Loucy (cell line): ENCODE measurements at regions not wholly inside any gene's neighbourhood (a gene's known extent, or its start where the extent isn't known, plus 50 kb on each side); places are given as distances from the start of the nearest gene placed in this dataset.

ENCODE experiments used
- H2AFZ ChIP-seq: fragments of 200-600 bp; sonication (generic); 2 replicates; pipeline ENCODE4 v1.6.0; 2016; ENCODE audit warnings: antibody characterized with exemption, mild to moderate bottlenecking, low read length, moderate library complexity
- H3F3A ChIP-seq: fragments of 200-600 bp; 2 replicates; pipeline ENCODE4 v1.6.0; 2016; ENCODE audit warnings: antibody characterized with exemption, low read depth, mild to moderate bottlenecking
- H3K27me3 ChIP-seq: fragments of 200-600 bp; sonication (generic); 2 replicates; pipeline ENCODE4 v1.6.1; 2014; ENCODE audit warnings: low read length, mild to moderate bottlenecking; ENCODE audit not compliant: insufficient read depth, poor library complexity, severe bottlenecking
- H3K36me3 ChIP-seq: fragments of 200-600 bp; sonication (generic); 2 replicates; pipeline ENCODE4 v1.6.1; 2016; ENCODE audit warnings: low read length; ENCODE audit not compliant: insufficient read depth
- H3K4me1 ChIP-seq: fragments of 200-600 bp; sonication (generic); 2 replicates; pipeline ENCODE4 v1.5.1; 2014; ENCODE audit warnings: low read length, mild to moderate bottlenecking; ENCODE audit not compliant: insufficient read depth, poor library complexity, severe bottlenecking
- H3K4me2 ChIP-seq: fragments of 200-600 bp; sonication (generic); 2 replicates; pipeline ENCODE4 v1.6.0; 2014; ENCODE audit warnings: antibody characterized with exemption, low read length, low read depth, mild to moderate bottlenecking; ENCODE audit not compliant: poor library complexity, severe bottlenecking
- H3K4me3 ChIP-seq: fragments of 200-600 bp; sonication (generic); 2 replicates; pipeline ENCODE4 v1.5.1; 2014; ENCODE audit warnings: low read length, mild to moderate bottlenecking, mixed read lengths; ENCODE audit not compliant: poor library complexity, severe bottlenecking
- H3K79me2 ChIP-seq: fragments of 200-600 bp; sonication (generic); 2 replicates; pipeline ENCODE4 v1.6.1; 2014; ENCODE audit warnings: low read length; ENCODE audit not compliant: insufficient read depth
- H3K9ac ChIP-seq: fragments of 200-600 bp; sonication (generic); 2 replicates; pipeline ENCODE4 v1.6.0; 2014; ENCODE audit warnings: mild to moderate bottlenecking, low read depth, low read length, moderate library complexity; ENCODE audit not compliant: poor library complexity, severe bottlenecking
- H3K9me2 ChIP-seq: fragments of 200-600 bp; sonication (generic); replicated peaks from 2 replicates; pipeline ENCODE4 v1.6.1; 2016; ENCODE audit warnings: low read depth, low read length, mixed read lengths
- H3K9me3 ChIP-seq: fragments of 200-600 bp; sonication (generic); 2 replicates; pipeline ENCODE4 v1.6.1; 2014; ENCODE audit warnings: mild to moderate bottlenecking, antibody characterized with exemption, low read length, low read depth; ENCODE audit not compliant: insufficient read depth
- H4K20me1 ChIP-seq: fragments of 200-600 bp; sonication (generic); 2 replicates; pipeline ENCODE4 v1.6.0; 2014; ENCODE audit warnings: antibody characterized with exemption, low read length, mild to moderate bottlenecking; ENCODE audit not compliant: insufficient read depth, poor library complexity, severe bottlenecking
- CTCF ChIP-seq: fragments of 200-600 bp; sonication (generic); conservative IDR thresholded peaks from 2 replicates; pipeline ENCODE4 v1.5.1; 2014; ENCODE audit warnings: mild to moderate bottlenecking, antibody characterized with exemption, low read length
- EZH2phosphoT487 ChIP-seq: fragments of 200-600 bp; IDR thresholded peaks from 2 replicates; pipeline ENCODE4 v1.6.1; 2018; ENCODE audit warnings: antibody characterized with exemption, mild to moderate bottlenecking, moderate library complexity, borderline replicate concordance

GRCh38 chr6:114735025-114735735 lies 392.4 kb upstream of the HS3ST5 start:
- no peak overlapping the region for H3K9ac ChIP-seq
- H3K27me3 ChIP-seq = no peaks in the 10 kb centered on the region
- no peaks in the 10 kb centered on the region for H4K20me1 ChIP-seq
- H3K79me2 ChIP-seq = no peaks in the 10 kb centered on the region
- H3K4me1 ChIP-seq = no peaks in the 10 kb centered on the region
- H3K4me2 ChIP-seq = no peak overlapping the region
- no peaks in the 10 kb centered on the region for H3K9me2 ChIP-seq
- TF ChIP-seq CTCF (no peak), EZH2phosphoT487 (no peak)
- no peaks in the 10 kb centered on the region for H3K9me3 ChIP-seq
- H3F3A ChIP-seq = no peaks in the 10 kb centered on the region
- H3K4me3 ChIP-seq = no peak overlapping the region
- H3K36me3 ChIP-seq = no peaks in the 10 kb centered on the region
- no peak overlapping the region for H2AFZ ChIP-seq

GRCh38 chr6:114733596-114733995 lies 390.8 kb upstream of the HS3ST5 start:
- Histone ChIP-seq H3K9me3 (no peaks in the 10 kb centered on the region), H3K27me3 (no peaks in the 10 kb centered on the region), H3K4me3 (no peak overlapping the region), H3K4me1 (no peaks in the 10 kb centered on the region), H3K4me2 (no peak overlapping the region), H3K36me3 (no peaks in the 10 kb centered on the region), H3K79me2 (no peaks in the 10 kb centered on the region), H4K20me1 (no peaks in the 10 kb centered on the region), H3K9me2 (no peaks in the 10 kb centered on the region), H3F3A (no peaks in the 10 kb centered on the region), H3K9ac (no peak overlapping the region), H2AFZ (no peak overlapping the region)
- TF ChIP-seq EZH2phosphoT487 (no peak), CTCF (no peak)

DNA sequence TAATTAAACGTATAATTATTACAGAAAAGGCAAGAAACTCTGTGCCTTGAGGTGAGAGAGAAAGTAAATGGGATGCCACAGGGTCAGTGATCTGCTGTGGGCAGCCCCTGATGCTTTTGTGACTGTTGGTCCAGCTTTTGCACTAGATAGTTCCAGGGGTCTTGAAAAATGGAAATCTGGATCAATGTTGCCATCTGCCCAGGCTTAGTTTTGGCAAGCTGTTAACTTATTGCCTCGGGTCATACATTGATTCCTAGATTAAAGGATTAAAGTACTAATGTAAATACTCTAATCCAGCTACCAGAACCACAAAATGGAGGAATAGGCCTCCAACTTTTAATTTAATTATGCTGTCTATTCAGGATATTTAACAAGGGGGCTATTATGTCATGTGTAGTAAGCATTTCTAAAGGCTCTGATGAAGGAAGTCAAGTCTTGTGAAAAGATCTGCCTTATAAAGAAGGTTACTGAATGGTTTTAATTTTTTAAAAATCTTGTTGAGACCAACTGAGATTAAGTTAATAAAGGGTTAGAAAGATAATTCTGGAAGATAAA lies 376.0 kb upstream of the HS3ST5 start:
- Histone ChIP-seq H3K4me1 (no peaks in the 10 kb centered on the region), H2AFZ (no peak overlapping the region), H3K27me3 (no peaks in the 10 kb centered on the region), H3K4me2 (no peak overlapping the region), H3K9me3 (no peaks in the 10 kb centered on the region), H3K79me2 (no peaks in the 10 kb centered on the region), H3K4me3 (no peak overlapping the region), H4K20me1 (no peaks in the 10 kb centered on the region), H3K9ac (no peak overlapping the region), H3F3A (no peaks in the 10 kb centered on the region), H3K36me3 (no peaks in the 10 kb centered on the region), H3K9me2 (no peaks in the 10 kb centered on the region)
- TF ChIP-seq CTCF (no peak), EZH2phosphoT487 (no peak)
